Psoas muscle (tissue), 7 donors: ENCODE measurements at regions not wholly inside any gene's neighbourhood (a gene's known extent, or its start where the extent isn't known, plus 50 kb on each side); places are given as distances from the start of the nearest gene placed in this dataset.

Experiments
- ATAC-seq, 4 donors: fragments of 200-7000 bp; cut with Tn5 transposase; one replicate each; pipeline ENCODE4 v1.9.1; 2020; ENCODE audit warnings: moderate library complexity in 3 of 4, mild to moderate bottlenecking in 2 of 4
- DNase-seq, 2 donors: peaks; one replicate each; pipeline ENCODE4 v3.0.0-alpha.2; 2020
- H3K27ac ChIP-seq: fragments of 200-600 bp; one replicate; pipeline ENCODE4 v1.8.0; 2022
- H3K27me3 ChIP-seq, 3 donors: fragments of 200-600 bp in 1 of 3; one replicate each; pipeline versions ENCODE4 v1.6.1 to v1.8.0; 2013 to 2022; ENCODE audit warnings: low read length in 2 of 3, mild to moderate bottlenecking in 2 of 3, moderate library complexity in 1 of 3; ENCODE audit not compliant: insufficient read depth in 3 of 3
- H3K36me3 ChIP-seq, 2 donors: fragments of 200-600 bp in 1 of 2; one replicate each; pipeline versions ENCODE4 v1.6.1 to v1.8.0; 2013 to 2022; ENCODE audit warnings: low read depth in 1 of 2, mild to moderate bottlenecking in 1 of 2, moderate library complexity in 1 of 2; ENCODE audit not compliant: insufficient read depth in 1 of 2
- H3K4me1 ChIP-seq: fragments of 200-600 bp; one replicate; pipeline ENCODE4 v1.8.0; 2022
- H3K4me3 ChIP-seq: fragments of 200-600 bp; one replicate; pipeline ENCODE4 v1.8.0; 2022; ENCODE audit warnings: mild to moderate bottlenecking
- H3K9me3 ChIP-seq: fragments of 200-600 bp; one replicate; pipeline ENCODE4 v1.8.0; 2022
- CTCF ChIP-seq: fragments of 200-600 bp; IDR thresholded peaks from one replicate; pipeline ENCODE4 v1.8.0; 2022; ENCODE audit warnings: antibody characterized with exemption
- WGBS, 3 donors: extraction: QIAGEN DNeasy Blood & Tissue Kit; methylation state at CpG; one replicate each; pipeline versions ENCODE4 v1.1.6 to v1.1.7; 2013; 5-methylcytosine and 5-hydroxymethylcytosine counted together
- intact Hi-C, 2 donors: fragments of 100-400 bp; cut with DNase I; formaldehyde crosslinking; loops; one replicate each; pipeline versions ENCODE4 v1.11.0 to v1.14.2; 2022
- donor health status: healthy with polysubstance abuse.
- donor health status: DM: no; HTN: no; CAD: no; lungs with moderate emphysema.
- donor health status: Bipolar disorder and iron deficiency.
- donor health status: healthy.
- donor health status: DM: yes; HTN: yes; CAD: no.
- donor health status: DM: no; HTN: no; CAD: no.
- donor health status: DM: yes; HTN: yes; CAD: no.

GRCh38 chr1:117698398-117699160, 92.7 kb downstream of the TENT5C start:
- no peak for ATAC-seq
- WGBS, 3 donors, result 70 to 77% (median 73%) methylated on average over 5 of the region's 5 CpGs
- H3K36me3 ChIP-seq, result no peaks in the 10 kb centered on the region
- no peak overlapping the region for H3K27ac ChIP-seq
- H3K4me3 ChIP-seq, result no peak overlapping the region
- peak in 1 of 2 donors; percentile 50 for DNase-seq
- no peaks in the 10 kb centered on the region for H3K4me1 ChIP-seq
- H3K9me3 ChIP-seq, result no peaks in the 10 kb centered on the region
- TF ChIP-seq CTCF, result no peak
- H3K27me3 ChIP-seq, result no peaks in the 10 kb centered on the region
- intact Hi-C loops, result no loop called here

DNA sequence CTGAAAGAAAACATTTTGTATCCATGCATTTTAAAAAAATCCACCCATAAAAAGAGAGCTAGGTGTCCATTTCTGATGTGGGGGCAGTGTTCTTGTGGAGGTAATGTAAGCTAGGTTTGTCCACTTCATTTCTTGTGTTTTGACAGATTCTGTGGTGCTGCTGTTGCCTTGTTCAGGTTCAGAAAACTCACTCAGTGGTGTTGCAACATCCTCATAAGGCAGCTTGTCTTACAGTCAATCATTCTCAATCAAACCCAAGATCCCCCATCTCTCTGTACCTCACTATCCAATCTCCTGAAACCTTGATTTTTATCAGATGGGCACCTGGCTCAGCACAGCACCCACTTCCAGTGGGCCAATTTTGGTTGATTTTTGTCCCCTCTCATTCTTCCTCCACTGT, 94.1 kb downstream of the TENT5C start:
- no peak overlapping the region for H3K27ac ChIP-seq
- intact Hi-C loops, result no loop called here
- DNase-seq (no peak), ATAC-seq (no peak)
- H3K4me3 ChIP-seq, result no peak overlapping the region
- no peaks in the 10 kb centered on the region for H3K36me3 ChIP-seq
- TF ChIP-seq CTCF, result no peak
- no peaks in the 10 kb centered on the region for H3K9me3 ChIP-seq
- no peaks in the 10 kb centered on the region for H3K4me1 ChIP-seq
- no peaks in the 10 kb centered on the region for H3K27me3 ChIP-seq

DNA sequence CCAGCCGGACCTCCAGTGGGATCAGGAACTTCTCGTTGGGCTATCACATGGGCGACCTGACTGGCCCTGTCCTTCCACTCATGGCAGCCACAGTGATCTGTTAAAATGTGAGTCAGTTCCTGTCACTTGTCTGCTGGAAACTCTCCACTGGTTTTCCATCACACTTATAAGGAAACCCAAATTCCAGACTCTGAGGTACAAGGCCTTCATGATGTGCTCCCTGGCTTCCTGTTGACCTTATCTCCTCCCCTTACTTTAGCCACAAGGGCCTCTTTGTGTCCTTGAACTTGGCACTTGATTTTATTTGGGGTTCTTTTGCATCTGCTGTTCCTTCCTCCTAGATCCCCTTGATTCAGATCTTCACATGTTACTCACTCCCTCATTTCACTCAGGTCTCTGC, 96.8 kb downstream of the TENT5C start:
- Histone ChIP-seq H3K4me1 (no peaks in the 10 kb centered on the region), H3K9me3 (no peaks in the 10 kb centered on the region), H3K27me3 (no peaks in the 10 kb centered on the region), H3K27ac (no peak overlapping the region), H3K4me3 (no peak overlapping the region), H3K36me3 (no peaks in the 10 kb centered on the region)
- DNase-seq, result no peak
- no peak for ATAC-seq
- WGBS, 3 donors, result 83 to 92% (median 86%) methylated on average over 3 of the region's 3 CpGs
- no peak for TF ChIP-seq CTCF
- intact Hi-C loops, result no loop called here

- no peak overlapping the region for H3K27ac ChIP-seq
- TF ChIP-seq CTCF, result no peak
- H3K36me3 ChIP-seq, result no peaks in the 10 kb centered on the region
- H3K4me3 ChIP-seq, result no peak overlapping the region
- DNase-seq (no peak), ATAC-seq (no peak)
- H3K9me3 ChIP-seq, result no peaks in the 10 kb centered on the region
- H3K4me1 ChIP-seq, result no peaks in the 10 kb centered on the region
- intact Hi-C loops, result no loop called here
- no peaks in the 10 kb centered on the region for H3K27me3 ChIP-seq
These were observed 101.5 kb downstream of the TENT5C start for GRCh38 chr1:117707371-117707770.
